Esophagus muscularis mucosa (tissue), 3 donors: ENCODE measurements at regions not wholly inside any gene's neighbourhood (a gene's known extent, or its start where the extent isn't known, plus 50 kb on each side); places are given as distances from the start of the nearest gene placed in this dataset.
"Not testable (repeated sequence)": the region's sequence is repeated elsewhere in the genome, so short reads cannot be mapped to it uniquely, and the experiment has no call there.

Source experiments
- POLR2A ChIP-seq: fragments of 450-650 bp; IDR thresholded peaks from one replicate; pipeline ENCODE4 v1.6.1; 2017; ENCODE audit warnings: antibody characterized with exemption, moderate library complexity, mild to moderate bottlenecking, low read depth
- POLR2AphosphoS5 ChIP-seq, 2 donors: sonication (generic); formaldehyde crosslinking; IDR thresholded peaks; one replicate each; pipeline ENCODE4 v1.6.1; 2017; ENCODE audit warnings: antibody characterized with exemption in 2 of 2
- TF ChIP-seq, protein P1 (sequence below), 3 experiments: fragments of 200-600 bp in 2 of 3; fragments of 450-650 bp in 1 of 3; sonication (generic) in 2 of 3; IDR thresholded peaks; one replicate each; pipeline ENCODE4 v1.5.1; 2017 to 2019; ENCODE audit warnings: antibody characterized with exemption in 3 of 3, mild to moderate bottlenecking in 2 of 3, moderate library complexity in 1 of 3

DNA sequence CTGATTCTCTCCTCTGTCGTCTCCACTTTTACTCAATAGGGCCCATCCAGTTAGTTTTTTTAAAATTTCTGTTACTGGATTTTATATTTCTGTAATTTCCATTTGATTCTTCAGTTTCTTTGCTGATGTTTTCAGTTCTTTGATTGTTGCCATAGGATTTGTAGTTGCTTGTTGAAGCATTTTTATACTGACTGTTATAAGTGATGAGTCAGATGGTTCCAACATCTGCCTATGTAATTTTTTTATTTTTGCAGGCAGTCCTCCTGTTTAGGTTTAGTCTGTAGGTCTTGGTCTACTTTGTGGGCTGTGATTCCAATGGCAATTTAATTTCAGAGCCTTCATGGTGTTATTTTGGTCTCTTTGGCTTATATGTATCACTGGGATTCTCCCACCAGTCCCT lies 56.4 kb downstream of the VPREB1 start:
- TF ChIP-seq, protein P1, sequence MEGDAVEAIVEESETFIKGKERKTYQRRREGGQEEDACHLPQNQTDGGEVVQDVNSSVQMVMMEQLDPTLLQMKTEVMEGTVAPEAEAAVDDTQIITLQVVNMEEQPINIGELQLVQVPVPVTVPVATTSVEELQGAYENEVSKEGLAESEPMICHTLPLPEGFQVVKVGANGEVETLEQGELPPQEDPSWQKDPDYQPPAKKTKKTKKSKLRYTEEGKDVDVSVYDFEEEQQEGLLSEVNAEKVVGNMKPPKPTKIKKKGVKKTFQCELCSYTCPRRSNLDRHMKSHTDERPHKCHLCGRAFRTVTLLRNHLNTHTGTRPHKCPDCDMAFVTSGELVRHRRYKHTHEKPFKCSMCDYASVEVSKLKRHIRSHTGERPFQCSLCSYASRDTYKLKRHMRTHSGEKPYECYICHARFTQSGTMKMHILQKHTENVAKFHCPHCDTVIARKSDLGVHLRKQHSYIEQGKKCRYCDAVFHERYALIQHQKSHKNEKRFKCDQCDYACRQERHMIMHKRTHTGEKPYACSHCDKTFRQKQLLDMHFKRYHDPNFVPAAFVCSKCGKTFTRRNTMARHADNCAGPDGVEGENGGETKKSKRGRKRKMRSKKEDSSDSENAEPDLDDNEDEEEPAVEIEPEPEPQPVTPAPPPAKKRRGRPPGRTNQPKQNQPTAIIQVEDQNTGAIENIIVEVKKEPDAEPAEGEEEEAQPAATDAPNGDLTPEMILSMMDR (IDR thresholded peaks at IDR 0.05) = not testable (repeated sequence)
- not testable (repeated sequence) for TF ChIP-seq POLR2AphosphoS5 (IDR thresholded peaks at IDR 0.05); POLR2A
